ENCODE measurements at regions not wholly inside any gene's neighbourhood (a gene's known extent, or its start where the extent isn't known, plus 50 kb on each side); places are given as distances from the start of the nearest gene placed in this dataset.

DNA sequence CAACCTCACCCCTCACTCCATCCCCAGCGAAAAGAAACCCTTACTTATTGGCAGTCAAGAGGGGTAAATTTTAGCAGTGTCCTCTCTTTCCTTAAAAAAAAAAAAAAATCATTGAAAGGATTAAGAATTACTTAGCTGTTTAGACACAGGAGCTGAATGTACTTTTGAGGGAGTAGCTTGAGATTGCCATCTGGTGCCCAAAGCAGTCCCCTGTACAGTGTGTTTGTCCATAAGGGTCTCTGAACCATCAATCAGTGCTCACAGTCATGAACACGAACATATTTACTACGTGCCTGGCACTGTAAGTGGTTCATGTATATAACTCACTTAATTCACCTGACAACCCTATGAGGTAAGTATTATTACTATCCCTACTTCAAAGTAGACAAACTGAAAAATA, 463.5 kb downstream of the RAP2B start:
- no TSS peak for BruUV-seq (replicated peaks)
- Histone ChIP-seq H3K4me2 (ENCODE audit: insufficient read depth, low read length) (no peak overlapping the region), H3K36me3 (ENCODE audit: control insufficient read depth in 2 of 2, extremely low read depth in 1 of 2, insufficient read depth in 2 of 2, low read length in 2 of 2) (no peaks in the 10 kb centered on the region), H3K9me1 (replicated peaks; ENCODE audit: control insufficient read depth, extremely low read depth, insufficient read depth, low read length) (no peaks in the 10 kb centered on the region), H3K9ac (replicated peaks; ENCODE audit: extremely low read depth, insufficient read depth, low read length) (no peak overlapping the region), H4K20me1 (replicated peaks; ENCODE audit: control insufficient read depth, extremely low read depth, insufficient read depth, low read length) (no peaks in the 10 kb centered on the region), H3K9me3 (replicated peaks; ENCODE audit: control insufficient read depth, insufficient read depth, low read length) (no peaks in the 10 kb centered on the region), H3K4me3 (replicated peaks in 1 of 3; ENCODE audit: insufficient read depth in 1 of 3, low read depth in 1 of 3, low read length in 3 of 3) (no peak overlapping the region), H3K4me1 (ENCODE audit: control insufficient read depth, extremely low read depth, insufficient read depth, low read length) (peaks cover 68% of the 10 kb centered on the region), H3K27me3 (ENCODE audit: control insufficient read depth in 2 of 2, insufficient read depth in 2 of 2, low read length in 2 of 2) (no peaks in the 10 kb centered on the region), H3K27ac (ENCODE audit: insufficient read depth, low read depth, low read length) (no peak overlapping the region), H2AFZ (ENCODE audit: low read depth, low read length) (no peak overlapping the region), H3K79me2 (ENCODE audit: control insufficient read depth, insufficient read depth, low read length) (no peaks in the 10 kb centered on the region)
- DNase-seq (ENCODE audit: low read depth, low spot score): peak; percentile 68
- no peak for FAIRE-seq
- TF ChIP-seq JUN (IDR thresholded peaks at IDR 0.05; ENCODE audit: borderline replicate concordance, insufficient read depth, insufficient read length, low read depth) (no peak), FOS (IDR thresholded peaks at IDR 0.05; ENCODE audit: borderline replicate concordance, insufficient read depth, low read length) (no peak), POLR2A (IDR thresholded peaks at IDR 0.05; ENCODE audit: low read depth, low read length) (no peak)
- TF ChIP-seq, protein P1, sequence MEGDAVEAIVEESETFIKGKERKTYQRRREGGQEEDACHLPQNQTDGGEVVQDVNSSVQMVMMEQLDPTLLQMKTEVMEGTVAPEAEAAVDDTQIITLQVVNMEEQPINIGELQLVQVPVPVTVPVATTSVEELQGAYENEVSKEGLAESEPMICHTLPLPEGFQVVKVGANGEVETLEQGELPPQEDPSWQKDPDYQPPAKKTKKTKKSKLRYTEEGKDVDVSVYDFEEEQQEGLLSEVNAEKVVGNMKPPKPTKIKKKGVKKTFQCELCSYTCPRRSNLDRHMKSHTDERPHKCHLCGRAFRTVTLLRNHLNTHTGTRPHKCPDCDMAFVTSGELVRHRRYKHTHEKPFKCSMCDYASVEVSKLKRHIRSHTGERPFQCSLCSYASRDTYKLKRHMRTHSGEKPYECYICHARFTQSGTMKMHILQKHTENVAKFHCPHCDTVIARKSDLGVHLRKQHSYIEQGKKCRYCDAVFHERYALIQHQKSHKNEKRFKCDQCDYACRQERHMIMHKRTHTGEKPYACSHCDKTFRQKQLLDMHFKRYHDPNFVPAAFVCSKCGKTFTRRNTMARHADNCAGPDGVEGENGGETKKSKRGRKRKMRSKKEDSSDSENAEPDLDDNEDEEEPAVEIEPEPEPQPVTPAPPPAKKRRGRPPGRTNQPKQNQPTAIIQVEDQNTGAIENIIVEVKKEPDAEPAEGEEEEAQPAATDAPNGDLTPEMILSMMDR (IDR thresholded peaks at IDR 0.05; ENCODE audit: extremely low read depth in 1 of 2, insufficient read depth in 1 of 2, low read depth in 1 of 2, low read length in 2 of 2): peak in 1 of 2 donors; percentile 16
- ChIA-PET CTCF (interaction anchor here (1.0 to 1.5 kb wide), 7 partner anchors 11 to 582 kb away, joined by 3 to 5 read pairs (median 4); no protein-coding TSS in a partner anchor), POLR2A (no interaction called here)
- dilution Hi-C loops (cut with MboI; ENCODE audit: extremely low pct_ligation_motif_present, low sequenced_read_pairs) (no loop called here), intact Hi-C loops (cut with micrococcal nuclease) (loop anchor here (10.0 kb wide), 1 partner anchor 139 kb away; no protein-coding TSS in a partner anchor)

DNA sequence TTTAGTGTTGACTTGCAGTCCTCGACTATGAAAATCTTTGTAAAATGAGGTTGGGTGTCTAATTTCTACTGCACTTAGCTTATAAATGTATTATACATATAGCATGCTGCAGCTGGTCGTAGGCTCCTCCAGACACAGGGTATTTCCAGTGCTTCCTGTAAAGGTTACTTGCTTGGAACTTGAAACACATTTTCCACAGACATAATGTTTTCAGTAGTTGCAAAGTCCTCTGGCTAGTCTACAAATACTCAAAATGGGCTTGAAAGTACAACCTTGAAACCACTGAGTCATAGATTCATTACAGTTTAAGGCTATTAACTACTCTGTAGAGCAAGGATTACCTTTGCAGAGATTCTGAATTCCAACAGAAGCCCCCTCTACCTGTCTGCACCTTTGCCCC, 464.1 kb downstream of the RAP2B start:
- H2AFZ ChIP-seq (ENCODE audit: low read depth, low read length): no peak overlapping the region
- CTCF ChIA-PET: interaction anchor here (1.1 to 1.5 kb wide), 4 partner anchors 11 to 583 kb away, joined by 4 to 5 read pairs (median 4); no protein-coding TSS in a partner anchor
- FAIRE-seq (no peak), DNase-seq (ENCODE audit: low read depth, low spot score) (peak; percentile 85)
- POLR2A ChIA-PET: no interaction called here
- H3K27me3 ChIP-seq (ENCODE audit: control insufficient read depth in 2 of 2, insufficient read depth in 2 of 2, low read length in 2 of 2): no peaks in the 10 kb centered on the region
- no peak overlapping the region for H3K9ac ChIP-seq (replicated peaks; ENCODE audit: extremely low read depth, insufficient read depth, low read length)
- no TSS peak for BruUV-seq (replicated peaks)
- H3K27ac ChIP-seq (ENCODE audit: insufficient read depth, low read depth, low read length): peak overlapping the region; percentile 8
- H3K4me1 ChIP-seq (ENCODE audit: control insufficient read depth, extremely low read depth, insufficient read depth, low read length): peaks cover 68% of the 10 kb centered on the region
- no peaks in the 10 kb centered on the region for H3K9me1 ChIP-seq (replicated peaks; ENCODE audit: control insufficient read depth, extremely low read depth, insufficient read depth, low read length)
- H3K4me3 ChIP-seq (replicated peaks in 1 of 3; ENCODE audit: insufficient read depth in 1 of 3, low read depth in 1 of 3, low read length in 3 of 3): no peak overlapping the region
- intact Hi-C loops (cut with micrococcal nuclease) (loop anchor here (10.0 kb wide), 1 partner anchor 139 kb away; no protein-coding TSS in a partner anchor), dilution Hi-C loops (cut with MboI; ENCODE audit: extremely low pct_ligation_motif_present, low sequenced_read_pairs) (no loop called here)
- no peak for TF ChIP-seq POLR2AphosphoS5 (IDR thresholded peaks at IDR 0.05; ENCODE audit: insufficient read depth, low read depth, low read length)
- no peak for TF ChIP-seq GATA2 (IDR thresholded peaks at IDR 0.05; ENCODE audit: insufficient read depth, insufficient read length, low read depth, low read length)
- no peak for TF ChIP-seq EZH2 (IDR thresholded peaks at IDR 0.05; ENCODE audit: borderline replicate concordance, low read depth, low read length, severe bottlenecking)
- no peak overlapping the region for H3K4me2 ChIP-seq (ENCODE audit: insufficient read depth, low read length)
- H3K9me3 ChIP-seq (replicated peaks; ENCODE audit: control insufficient read depth, insufficient read depth, low read length): no peaks in the 10 kb centered on the region
- no peaks in the 10 kb centered on the region for H3K79me2 ChIP-seq (ENCODE audit: control insufficient read depth, insufficient read depth, low read length)
- H3K36me3 ChIP-seq (ENCODE audit: control insufficient read depth in 2 of 2, extremely low read depth in 1 of 2, insufficient read depth in 2 of 2, low read length in 2 of 2): no peaks in the 10 kb centered on the region
- H4K20me1 ChIP-seq (replicated peaks; ENCODE audit: control insufficient read depth, extremely low read depth, insufficient read depth, low read length): no peaks in the 10 kb centered on the region
